Transverse colon (tissue), 4 donors: ENCODE measurements at regions not wholly inside any gene's neighbourhood (a gene's known extent, or its start where the extent isn't known, plus 50 kb on each side); places are given as distances from the start of the nearest gene placed in this dataset.

Experiments
- EP300 ChIP-seq: sonication (generic); formaldehyde crosslinking; IDR thresholded peaks from one replicate; pipeline ENCODE4 v1.6.1; 2017; ENCODE audit warnings: antibody characterized with exemption, low read depth
- POLR2A ChIP-seq: fragments of 450-650 bp; IDR thresholded peaks from one replicate; pipeline ENCODE4 v1.6.1; 2016; ENCODE audit warnings: antibody characterized with exemption, mild to moderate bottlenecking, moderate library complexity
- POLR2AphosphoS5 ChIP-seq, 3 donors: sonication (generic); formaldehyde crosslinking; IDR thresholded peaks; one replicate each; pipeline ENCODE4 v1.6.1; 2016; ENCODE audit warnings: antibody characterized with exemption in 3 of 3
- TF ChIP-seq, protein P1 (sequence below), 5 experiments: fragments of 200-600 bp in 3 of 5; fragments of 450-650 bp in 2 of 5; sonication (generic) in 3 of 5; IDR thresholded peaks; 1 replicate in 2 of 5; 2 replicates in 3 of 5; pipeline ENCODE4 v1.5.1; 2016 to 2017; ENCODE audit warnings: antibody characterized with exemption in 5 of 5, inconsistent platforms in 3 of 5, mild to moderate bottlenecking in 2 of 5, moderate library complexity in 1 of 5

DNA sequence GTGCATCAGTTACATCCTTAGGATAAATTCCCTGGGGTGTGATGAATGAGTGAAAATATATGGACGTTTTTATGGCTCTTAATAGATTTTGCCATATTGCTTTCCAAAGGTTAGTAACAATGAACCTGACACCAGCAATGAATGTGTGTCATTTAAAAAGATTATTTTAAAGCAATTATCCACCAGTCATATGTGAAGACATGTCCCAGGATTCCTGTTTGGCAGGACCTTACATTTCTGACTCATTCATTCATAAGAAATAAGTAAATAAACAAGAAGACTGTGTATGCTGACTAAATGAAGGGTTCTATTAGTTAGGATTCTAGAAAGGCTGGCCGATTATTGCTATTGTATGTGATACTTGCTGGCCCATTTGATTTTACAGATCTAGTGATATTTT is 201.5 kb downstream of the SOX2 start:
- TF ChIP-seq, protein P1, sequence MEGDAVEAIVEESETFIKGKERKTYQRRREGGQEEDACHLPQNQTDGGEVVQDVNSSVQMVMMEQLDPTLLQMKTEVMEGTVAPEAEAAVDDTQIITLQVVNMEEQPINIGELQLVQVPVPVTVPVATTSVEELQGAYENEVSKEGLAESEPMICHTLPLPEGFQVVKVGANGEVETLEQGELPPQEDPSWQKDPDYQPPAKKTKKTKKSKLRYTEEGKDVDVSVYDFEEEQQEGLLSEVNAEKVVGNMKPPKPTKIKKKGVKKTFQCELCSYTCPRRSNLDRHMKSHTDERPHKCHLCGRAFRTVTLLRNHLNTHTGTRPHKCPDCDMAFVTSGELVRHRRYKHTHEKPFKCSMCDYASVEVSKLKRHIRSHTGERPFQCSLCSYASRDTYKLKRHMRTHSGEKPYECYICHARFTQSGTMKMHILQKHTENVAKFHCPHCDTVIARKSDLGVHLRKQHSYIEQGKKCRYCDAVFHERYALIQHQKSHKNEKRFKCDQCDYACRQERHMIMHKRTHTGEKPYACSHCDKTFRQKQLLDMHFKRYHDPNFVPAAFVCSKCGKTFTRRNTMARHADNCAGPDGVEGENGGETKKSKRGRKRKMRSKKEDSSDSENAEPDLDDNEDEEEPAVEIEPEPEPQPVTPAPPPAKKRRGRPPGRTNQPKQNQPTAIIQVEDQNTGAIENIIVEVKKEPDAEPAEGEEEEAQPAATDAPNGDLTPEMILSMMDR (IDR thresholded peaks at IDR 0.05), result no peak
- TF ChIP-seq POLR2AphosphoS5 (IDR thresholded peaks at IDR 0.05) (no peak), EP300 (no peak), POLR2A (no peak)
